IMR-90 (cell line): ENCODE measurements at regions not wholly inside any gene's neighbourhood (a gene's known extent, or its start where the extent isn't known, plus 50 kb on each side); places are given as distances from the start of the nearest gene placed in this dataset.

Experiments
- ATAC-seq: fragments of 200-7000 bp; cut with Tn5 transposase; 2 replicates; pipeline ENCODE4 v1.9.1; 2020; ENCODE audit warnings: low read depth, mild to moderate bottlenecking, moderate library complexity
- BruUV-seq: library from RNA; stranded (reverse); fragments of 400-500 nt; replicated peaks from 2 replicates; lab custom pipeline; 2021; lab: Mats Ljungman, UMichigan
- CTCF ChIA-PET: fragments of 300-600 bp; formaldehyde crosslinking; extraction: SDS; loops from one replicate; lab custom pipeline; 2021; ENCODE audit warnings: antibody characterized with exemption; lab: Yijun Ruan, JAX
- POLR2A ChIA-PET: fragments of 300-600 bp; sonication (Branson Sonifier 250); formaldehyde crosslinking; loops from one replicate; lab custom pipeline; 2022; ENCODE audit warnings: antibody characterized with exemption; ENCODE audit not compliant: unreplicated experiment; lab: Charles Lee
- DNase-seq: peaks from one replicate; pipeline ENCODE4 v3.0.0; 2013
- H2AFZ ChIP-seq: replicated peaks from 2 replicates; pipeline ENCODE3; 2013; ENCODE audit warnings: low read length, mild to moderate bottlenecking; ENCODE audit not compliant: poor library complexity
- H2AK5ac ChIP-seq: 2 replicates; pipeline ENCODE4 v1.6.1; 2013; ENCODE audit warnings: low read depth, low read length, inconsistent platforms
- H2AK9ac ChIP-seq: replicated peaks from 2 replicates; pipeline ENCODE3; 2013; ENCODE audit warnings: mild to moderate bottlenecking, low read depth, low read length, moderate library complexity; ENCODE audit not compliant: poor library complexity
- H2BK120ac ChIP-seq: 2 replicates; pipeline ENCODE4 v1.6.1; 2013; ENCODE audit warnings: low read depth, low read length, inconsistent platforms
- H2BK15ac ChIP-seq: 3 replicates; pipeline ENCODE4 v1.6.1; 2013; ENCODE audit warnings: low read depth, low read length, inconsistent platforms
- H2BK20ac ChIP-seq: 2 replicates; pipeline ENCODE4 v1.6.1; 2013; ENCODE audit warnings: low read depth, mild to moderate bottlenecking, inconsistent platforms, low read length, moderate library complexity
- H2BK5ac ChIP-seq: 2 replicates; pipeline ENCODE4 v1.6.1; 2013; ENCODE audit warnings: mild to moderate bottlenecking, low read depth, low read length, inconsistent platforms; ENCODE audit not compliant: poor library complexity, severe bottlenecking
- H3K14ac ChIP-seq: replicated peaks from 2 replicates; pipeline ENCODE4 v1.6.1; 2013; ENCODE audit warnings: low read depth, low read length, inconsistent platforms
- H3K18ac ChIP-seq: 2 replicates; pipeline ENCODE4 v1.6.1; 2013; ENCODE audit warnings: low read depth, low read length, control low read depth
- H3K23ac ChIP-seq: 2 replicates; pipeline ENCODE4 v1.6.1; 2013; ENCODE audit warnings: low read depth, low read length, inconsistent platforms
- H3K27ac ChIP-seq: 2 replicates; pipeline ENCODE4 v1.5.1; 2013; ENCODE audit warnings: mild to moderate bottlenecking, control low read depth, low read length; ENCODE audit not compliant: insufficient read depth
- H3K27me3 ChIP-seq: 2 replicates; pipeline ENCODE4 v1.6.1; 2013; ENCODE audit warnings: low read length; ENCODE audit not compliant: control insufficient read depth, insufficient read depth
- H3K36me3 ChIP-seq: 2 replicates; pipeline ENCODE4 v1.6.1; 2013; ENCODE audit warnings: low read length, mixed read lengths; ENCODE audit not compliant: control insufficient read depth, insufficient read depth
- H3K4ac ChIP-seq: 2 replicates; pipeline ENCODE4 v1.6.1; 2013; ENCODE audit warnings: low read depth, low read length, inconsistent platforms
- H3K4me1 ChIP-seq: 2 replicates; pipeline ENCODE4 v1.6.1; 2013; ENCODE audit warnings: low read length, mixed read lengths; ENCODE audit not compliant: control insufficient read depth, insufficient read depth
- H3K4me2 ChIP-seq: 2 replicates; pipeline ENCODE4 v1.6.1; 2013; ENCODE audit warnings: low read depth, mild to moderate bottlenecking, control low read depth, low read length, moderate library complexity
- H3K4me3 ChIP-seq: 2 replicates; pipeline ENCODE4 v1.5.1; 2013; ENCODE audit warnings: low read depth, mild to moderate bottlenecking, control low read depth, low read length, moderate library complexity; ENCODE audit not compliant: insufficient read depth
- H3K56ac ChIP-seq: 2 replicates; pipeline ENCODE4 v1.6.1; 2013; ENCODE audit warnings: low read length, inconsistent platforms; ENCODE audit not compliant: insufficient read depth; ENCODE audit errors: extremely low read depth
- H3K79me1 ChIP-seq, 2 experiments: 2 replicates each; pipeline ENCODE4 v1.6.1; 2013; ENCODE audit warnings: low read length in 2 of 2, inconsistent platforms in 1 of 2, low read depth in 1 of 2
- H3K9ac ChIP-seq: 2 replicates; pipeline ENCODE4 v1.6.1; 2013; ENCODE audit warnings: low read depth, low read length, control low read depth
- H3K9me1 ChIP-seq: 2 replicates; pipeline ENCODE4 v1.6.1; 2013; ENCODE audit warnings: low read length, inconsistent platforms; ENCODE audit not compliant: insufficient read depth
- H3K9me3 ChIP-seq: 2 replicates; pipeline ENCODE4 v1.6.1; 2013; ENCODE audit warnings: low read length; ENCODE audit not compliant: control insufficient read depth, insufficient read depth
- H4K20me1 ChIP-seq: 2 replicates; pipeline ENCODE4 v1.6.1; 2013; ENCODE audit warnings: low read length, inconsistent platforms; ENCODE audit not compliant: insufficient read depth
- H4K5ac ChIP-seq: 2 replicates; pipeline ENCODE4 v1.6.1; 2013; ENCODE audit warnings: mild to moderate bottlenecking, low read depth, low read length, control low read depth
- H4K8ac ChIP-seq, 2 experiments: 2 replicates each; pipeline ENCODE4 v1.6.1; 2013; ENCODE audit warnings: low read depth in 2 of 2, low read length in 2 of 2, control low read depth in 1 of 2, inconsistent platforms in 1 of 2
- H4K91ac ChIP-seq: 2 replicates; pipeline ENCODE4 v1.6.1; 2013; ENCODE audit warnings: low read depth, low read length, inconsistent platforms; ENCODE audit not compliant: insufficient read depth
- WGBS, 2 experiments: methylation state at CpG; one replicate each; pipeline versions ENCODE4 v1.1.5 to v1.1.7; 2013; ENCODE audit warnings: missing lambda C conversion rate in 2 of 2; ENCODE audit not compliant: insufficient read length in 1 of 2; ENCODE audit errors: extremely low coverage in 2 of 2; 5-methylcytosine and 5-hydroxymethylcytosine counted together
- dilution Hi-C: fragments of 300-500 bp; cut with HindIII; formaldehyde crosslinking; loops from one replicate; pipeline ENCODE4 v1.14.3; 2018; ENCODE audit warnings: low sequenced_read_pairs; ENCODE audit not compliant: unreplicated experiment
- in situ Hi-C: fragments of 300-500 bp; cut with MboI; formaldehyde crosslinking; loops from 3 replicates; pipeline ENCODE4 v1.14.3; 2019; ENCODE audit warnings: low sequenced_read_pairs, inconsistent platforms, mixed read lengths
- intact Hi-C: fragments of 100-400 bp; cut with micrococcal nuclease; formaldehyde crosslinking; loops from 2 replicates; pipeline ENCODE4 v1.10.0; 2022
- TF ChIP-seq, protein P1 (sequence below): conservative IDR thresholded peaks from 2 replicates; pipeline ENCODE4 v1.5.1; 2012; ENCODE audit warnings: mild to moderate bottlenecking, low read depth, low read length, improper control_type of control experiment

DNA sequence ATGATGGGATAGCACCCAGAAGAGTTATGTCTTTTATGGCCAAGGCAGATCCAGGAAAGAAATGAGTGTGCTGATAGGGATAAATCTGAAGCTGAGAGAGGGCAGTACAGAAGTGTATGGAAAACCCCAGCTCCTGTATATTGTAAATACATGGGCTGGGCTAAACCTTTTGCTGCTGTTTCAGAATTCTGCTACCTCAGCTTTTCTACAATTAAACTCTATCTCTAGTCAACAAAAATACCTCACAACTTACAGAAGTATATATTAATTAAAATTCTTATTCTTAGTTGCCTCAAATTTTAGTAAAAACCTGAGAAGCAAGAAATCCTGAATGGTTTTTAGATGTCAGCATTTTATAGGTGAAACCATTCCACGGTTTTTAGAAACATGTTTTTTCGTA, 889.5 kb upstream of the NXPH2 start:
- no CpG with 5 or more reads among the region's 2 CpGs for WGBS, 2 experiments
- H3K27me3 ChIP-seq, result no peaks in the 10 kb centered on the region
- H2AK9ac ChIP-seq, result no peak overlapping the region
- no peak overlapping the region for H3K18ac ChIP-seq
- no peak overlapping the region for H3K9ac ChIP-seq
- H3K4me3 ChIP-seq, result no peak overlapping the region
- H4K20me1 ChIP-seq, result no peaks in the 10 kb centered on the region
- no peak overlapping the region for H2AK5ac ChIP-seq
- ChIA-PET CTCF (no interaction called here), POLR2A (no interaction called here)
- H3K36me3 ChIP-seq, result no peaks in the 10 kb centered on the region
- dilution Hi-C loops, result no loop called here
- no peak overlapping the region for H3K23ac ChIP-seq
- H3K9me1 ChIP-seq, result no peaks in the 10 kb centered on the region
- H4K8ac ChIP-seq, result no peak overlapping the region
- H3K56ac ChIP-seq, result no peak overlapping the region
- no peaks in the 10 kb centered on the region for H3K4me1 ChIP-seq
- no peak overlapping the region for H3K4ac ChIP-seq
- no peak for ATAC-seq
- H3K9me3 ChIP-seq, result peaks cover 16% of the 10 kb centered on the region
- TF ChIP-seq, protein P1, sequence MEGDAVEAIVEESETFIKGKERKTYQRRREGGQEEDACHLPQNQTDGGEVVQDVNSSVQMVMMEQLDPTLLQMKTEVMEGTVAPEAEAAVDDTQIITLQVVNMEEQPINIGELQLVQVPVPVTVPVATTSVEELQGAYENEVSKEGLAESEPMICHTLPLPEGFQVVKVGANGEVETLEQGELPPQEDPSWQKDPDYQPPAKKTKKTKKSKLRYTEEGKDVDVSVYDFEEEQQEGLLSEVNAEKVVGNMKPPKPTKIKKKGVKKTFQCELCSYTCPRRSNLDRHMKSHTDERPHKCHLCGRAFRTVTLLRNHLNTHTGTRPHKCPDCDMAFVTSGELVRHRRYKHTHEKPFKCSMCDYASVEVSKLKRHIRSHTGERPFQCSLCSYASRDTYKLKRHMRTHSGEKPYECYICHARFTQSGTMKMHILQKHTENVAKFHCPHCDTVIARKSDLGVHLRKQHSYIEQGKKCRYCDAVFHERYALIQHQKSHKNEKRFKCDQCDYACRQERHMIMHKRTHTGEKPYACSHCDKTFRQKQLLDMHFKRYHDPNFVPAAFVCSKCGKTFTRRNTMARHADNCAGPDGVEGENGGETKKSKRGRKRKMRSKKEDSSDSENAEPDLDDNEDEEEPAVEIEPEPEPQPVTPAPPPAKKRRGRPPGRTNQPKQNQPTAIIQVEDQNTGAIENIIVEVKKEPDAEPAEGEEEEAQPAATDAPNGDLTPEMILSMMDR, result no peak
- no peak overlapping the region for H3K14ac ChIP-seq
- intact Hi-C loops, result no loop called here
- H4K91ac ChIP-seq, result no peak overlapping the region
- no peak overlapping the region for H4K5ac ChIP-seq
- H2AFZ ChIP-seq, result no peak overlapping the region
- no peak overlapping the region for H2BK120ac ChIP-seq
- H2BK15ac ChIP-seq, result no peak overlapping the region
- no peak overlapping the region for H3K4me2 ChIP-seq
- no peak overlapping the region for H3K27ac ChIP-seq
- H2BK5ac ChIP-seq, result no peak overlapping the region
- H3K79me1 ChIP-seq, result no peaks in the 10 kb centered on the region
- no TSS peak for BruUV-seq
- no peak overlapping the region for H2BK20ac ChIP-seq
- DNase-seq, result no peak
- in situ Hi-C loops, result no loop called here
